ENCODE measurements at regions not wholly inside any gene's neighbourhood (a gene's known extent, or its start where the extent isn't known, plus 50 kb on each side); places are given as distances from the start of the nearest gene placed in this dataset.
"Not testable (repeated sequence)": the region's sequence is repeated elsewhere in the genome, so short reads cannot be mapped to it uniquely, and the experiment has no call there.

DNA sequence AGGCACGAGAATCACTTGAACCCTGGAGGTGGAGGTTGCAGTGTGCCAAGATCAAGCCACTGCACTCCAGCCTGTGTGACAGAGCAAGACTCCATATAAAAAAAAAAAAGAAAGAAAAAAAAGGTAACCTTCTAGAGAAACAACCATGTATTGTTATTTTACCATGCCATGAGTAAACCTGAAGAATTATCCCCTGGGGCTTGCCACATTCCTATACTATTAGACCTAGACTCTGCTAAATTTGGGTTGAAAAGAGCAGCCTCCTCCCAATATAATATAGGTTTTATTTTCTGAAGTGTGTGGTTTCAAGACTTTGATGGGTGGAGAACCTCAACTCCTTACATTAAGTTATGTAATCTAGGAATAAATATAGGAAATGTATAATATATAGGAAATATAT, 118.0 kb upstream of the KCTD3 start:
- TF ChIP-seq, protein P1, sequence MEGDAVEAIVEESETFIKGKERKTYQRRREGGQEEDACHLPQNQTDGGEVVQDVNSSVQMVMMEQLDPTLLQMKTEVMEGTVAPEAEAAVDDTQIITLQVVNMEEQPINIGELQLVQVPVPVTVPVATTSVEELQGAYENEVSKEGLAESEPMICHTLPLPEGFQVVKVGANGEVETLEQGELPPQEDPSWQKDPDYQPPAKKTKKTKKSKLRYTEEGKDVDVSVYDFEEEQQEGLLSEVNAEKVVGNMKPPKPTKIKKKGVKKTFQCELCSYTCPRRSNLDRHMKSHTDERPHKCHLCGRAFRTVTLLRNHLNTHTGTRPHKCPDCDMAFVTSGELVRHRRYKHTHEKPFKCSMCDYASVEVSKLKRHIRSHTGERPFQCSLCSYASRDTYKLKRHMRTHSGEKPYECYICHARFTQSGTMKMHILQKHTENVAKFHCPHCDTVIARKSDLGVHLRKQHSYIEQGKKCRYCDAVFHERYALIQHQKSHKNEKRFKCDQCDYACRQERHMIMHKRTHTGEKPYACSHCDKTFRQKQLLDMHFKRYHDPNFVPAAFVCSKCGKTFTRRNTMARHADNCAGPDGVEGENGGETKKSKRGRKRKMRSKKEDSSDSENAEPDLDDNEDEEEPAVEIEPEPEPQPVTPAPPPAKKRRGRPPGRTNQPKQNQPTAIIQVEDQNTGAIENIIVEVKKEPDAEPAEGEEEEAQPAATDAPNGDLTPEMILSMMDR (conservative IDR thresholded peaks at IDR 0.05 in 1 of 2, IDR thresholded peaks at IDR 0.05 in 1 of 2; ENCODE audit: extremely low read depth in 1 of 2, insufficient read depth in 1 of 2, low read depth in 1 of 2, low read length in 2 of 2) = not testable (repeated sequence)
- TF ChIP-seq EZH2 (IDR thresholded peaks at IDR 0.05; ENCODE audit: borderline replicate concordance, low read length) = not testable (repeated sequence)
